ENCODE measurements at regions not wholly inside any gene's neighbourhood (a gene's known extent, or its start where the extent isn't known, plus 50 kb on each side); places are given as distances from the start of the nearest gene placed in this dataset.

- TF ChIP-seq EZH2 (IDR thresholded peaks at IDR 0.05) (no peak), POLR2AphosphoS5 (IDR thresholded peaks at IDR 0.05; ENCODE audit: borderline replicate concordance, low read depth, low read length) (no peak)
These were observed 1042.3 kb downstream of the TBL1XR1 start for GRCh38 chr3:176155012-176155411.
